Thyroid gland (tissue), 4 donors: ENCODE measurements at regions not wholly inside any gene's neighbourhood (a gene's known extent, or its start where the extent isn't known, plus 50 kb on each side); places are given as distances from the start of the nearest gene placed in this dataset.
"Not testable (repeated sequence)": the region's sequence is repeated elsewhere in the genome, so short reads cannot be mapped to it uniquely, and the experiment has no call there.

ENCODE experiments used
- DNase-seq, 2 donors: peaks; one replicate each; pipeline ENCODE4 v3.0.0-alpha.2; 2019
- H3K27ac ChIP-seq, 3 donors: fragments of 200-600 bp; sonication (generic); 1 replicate in 2 of 3; 2 replicates in 1 of 3; pipeline ENCODE4 v1.5.1; 2016 to 2019; ENCODE audit warnings: mild to moderate bottlenecking in 1 of 3, moderate library complexity in 1 of 3
- H3K27me3 ChIP-seq: fragments of 200-600 bp; sonication (generic); one replicate; pipeline ENCODE4 v1.5.1; 2019
- H3K36me3 ChIP-seq, 2 donors: fragments of 200-600 bp; sonication (generic); one replicate each; pipeline ENCODE4 v1.5.1; 2016 to 2019
- H3K4me1 ChIP-seq, 2 donors: fragments of 200-600 bp; sonication (generic); one replicate each; pipeline ENCODE4 v1.5.1; 2017 to 2019
- H3K4me3 ChIP-seq, 3 donors: fragments of 200-600 bp; sonication (generic); replicated peaks in 1 of 3; 1 replicate in 2 of 3; 2 replicates in 1 of 3; pipeline ENCODE4 v1.5.1; 2016; ENCODE audit warnings: mild to moderate bottlenecking in 1 of 3
- H3K9me3 ChIP-seq: fragments of 200-600 bp; sonication (generic); one replicate; pipeline ENCODE4 v1.5.1; 2017
- CTCF ChIP-seq, 6 experiments: fragments of 200-600 bp in 3 of 6; fragments of 450-650 bp in 3 of 6; sonication (generic) in 3 of 6; IDR thresholded peaks; one replicate each; pipeline ENCODE4 v1.5.1; 2016 to 2019; ENCODE audit warnings: antibody characterized with exemption in 6 of 6, mild to moderate bottlenecking in 2 of 6, inconsistent platforms in 1 of 6, moderate library complexity in 1 of 6
- POLR2A ChIP-seq, 2 donors: fragments of 450-650 bp; IDR thresholded peaks; one replicate each; pipeline ENCODE4 v1.6.1; 2017; ENCODE audit warnings: antibody characterized with exemption in 2 of 2, mild to moderate bottlenecking in 2 of 2, moderate library complexity in 1 of 2
- WGBS, 2 donors: methylation state at CpG; one replicate each; pipeline ENCODE4 v1.1.5; 2017; 5-methylcytosine and 5-hydroxymethylcytosine counted together
- intact Hi-C: fragments of 100-400 bp; cut with DNase I; formaldehyde crosslinking; loops from one replicate; pipeline ENCODE4 v1.15.1; 2023

- Histone ChIP-seq H3K4me1 (no peaks in the 10 kb centered on the region), H3K36me3 (no peaks in the 10 kb centered on the region), H3K4me3 (no peak overlapping the region), H3K9me3 (no peaks in the 10 kb centered on the region), H3K27me3 (no peaks in the 10 kb centered on the region), H3K27ac (no peak overlapping the region)
- no peak for DNase-seq
- TF ChIP-seq POLR2A (IDR thresholded peaks at IDR 0.05) = no peak
- no peak for TF ChIP-seq CTCF (IDR thresholded peaks at IDR 0.05)
- intact Hi-C loops = no loop called here
- 93 to 95% methylated on average over 2 of the region's 2 CpGs for WGBS, 2 donors
These were observed 130.8 kb upstream of the MAN2A1 start for GRCh38 chr5:109558952-109559351.

GRCh38 chr5:109558364-109558763 lies 131.4 kb upstream of the MAN2A1 start:
- WGBS, 2 donors = 81 to 84% methylated on average over 3 of the region's 3 CpGs

GRCh38 chr5:109553846-109554245 lies 135.9 kb upstream of the MAN2A1 start:
- intact Hi-C loops = no loop called here
- Histone ChIP-seq H3K27ac (no peak overlapping the region), H3K4me1 (no peaks in the 10 kb centered on the region), H3K9me3 (no peaks in the 10 kb centered on the region), H3K27me3 (no peaks in the 10 kb centered on the region), H3K36me3 (no peaks in the 10 kb centered on the region), H3K4me3 (no peak overlapping the region)
- TF ChIP-seq CTCF (IDR thresholded peaks at IDR 0.05) (no peak), POLR2A (IDR thresholded peaks at IDR 0.05) (no peak)
- DNase-seq = no peak
- 82 to 100% methylated on average over 1 of the region's 1 CpG for WGBS, 2 donors

More at GRCh38 chr5:109558364-109558763, 131.4 kb upstream of the MAN2A1 start:
- H3K36me3 ChIP-seq = no peaks in the 10 kb centered on the region
- H3K9me3 ChIP-seq = no peaks in the 10 kb centered on the region
- H3K4me1 ChIP-seq = no peaks in the 10 kb centered on the region
- no peak for DNase-seq
- intact Hi-C loops = no loop called here
- H3K27ac ChIP-seq = no peak overlapping the region
- no peak overlapping the region for H3K4me3 ChIP-seq
- no peaks in the 10 kb centered on the region for H3K27me3 ChIP-seq
- no peak for TF ChIP-seq POLR2A (IDR thresholded peaks at IDR 0.05)
- no peak for TF ChIP-seq CTCF (IDR thresholded peaks at IDR 0.05)

GRCh38 chr5:109551234-109551633 lies 138.5 kb upstream of the MAN2A1 start:
- intact Hi-C loops, H3K4me1 ChIP-seq, H3K27ac ChIP-seq, H3K36me3 ChIP-seq, H3K27me3 ChIP-seq, DNase-seq, H3K9me3 ChIP-seq, H3K4me3 ChIP-seq: not testable (repeated sequence)
- WGBS, 2 donors = 95 to 98% methylated on average over 4 of the region's 4 CpGs

- intact Hi-C loops = no loop called here
- no peak for DNase-seq
- TF ChIP-seq CTCF (IDR thresholded peaks at IDR 0.05) (no peak), POLR2A (IDR thresholded peaks at IDR 0.05) (no peak)
- WGBS, 2 donors = 91 to 93% methylated on average over 1 of the region's 1 CpG
- no peak overlapping the region for H3K27ac ChIP-seq
- H3K27me3 ChIP-seq = no peaks in the 10 kb centered on the region
- H3K4me1 ChIP-seq = no peaks in the 10 kb centered on the region
- H3K4me3 ChIP-seq = no peak overlapping the region
- H3K9me3 ChIP-seq = no peaks in the 10 kb centered on the region
- H3K36me3 ChIP-seq = no peaks in the 10 kb centered on the region
These were observed 139.7 kb upstream of the MAN2A1 start for GRCh38 chr5:109550077-109550476.

GRCh38 chr5:109546461-109546860 lies 136.7 kb upstream of the PJA2 start:
- DNase-seq = no peak
- no peak for TF ChIP-seq CTCF (IDR thresholded peaks at IDR 0.05)
- H3K4me1 ChIP-seq = no peaks in the 10 kb centered on the region
- no peak overlapping the region for H3K27ac ChIP-seq
- intact Hi-C loops = no loop called here
- H3K9me3 ChIP-seq = no peaks in the 10 kb centered on the region
- H3K4me3 ChIP-seq = no peak overlapping the region
- no peaks in the 10 kb centered on the region for H3K36me3 ChIP-seq
- H3K27me3 ChIP-seq = no peaks in the 10 kb centered on the region

GRCh38 chr5:109544873-109545272 lies 135.1 kb upstream of the PJA2 start:
- H3K27me3 ChIP-seq, intact Hi-C loops, H3K9me3 ChIP-seq, H3K36me3 ChIP-seq, H3K4me3 ChIP-seq, DNase-seq, H3K4me1 ChIP-seq, H3K27ac ChIP-seq: not testable (repeated sequence)
- 72 to 83% methylated on average over 1 of the region's 1 CpG for WGBS, 2 donors

- H3K36me3 ChIP-seq, H3K4me3 ChIP-seq, H3K4me1 ChIP-seq, DNase-seq, intact Hi-C loops, H3K27me3 ChIP-seq, H3K9me3 ChIP-seq, H3K27ac ChIP-seq: not testable (repeated sequence)
- WGBS, 2 donors = 87 to 91% methylated on average over 1 of the region's 1 CpG
These were observed 128.9 kb upstream of the PJA2 start for GRCh38 chr5:109538692-109539091.

GRCh38 chr5:109535090-109535489 lies 125.3 kb upstream of the PJA2 start:
- H3K9me3 ChIP-seq, H3K36me3 ChIP-seq, intact Hi-C loops, H3K4me3 ChIP-seq, DNase-seq, H3K27ac ChIP-seq, H3K4me1 ChIP-seq, H3K27me3 ChIP-seq: not testable (repeated sequence)
- 88 to 95% methylated on average over 3 to 4 of the region's 4 CpGs for WGBS, 2 donors
